ENCODE measurements at regions not wholly inside any gene's neighbourhood (a gene's known extent, or its start where the extent isn't known, plus 50 kb on each side); places are given as distances from the start of the nearest gene placed in this dataset.
"Not testable (repeated sequence)": the region's sequence is repeated elsewhere in the genome, so short reads cannot be mapped to it uniquely, and the experiment has no call there.

DNA sequence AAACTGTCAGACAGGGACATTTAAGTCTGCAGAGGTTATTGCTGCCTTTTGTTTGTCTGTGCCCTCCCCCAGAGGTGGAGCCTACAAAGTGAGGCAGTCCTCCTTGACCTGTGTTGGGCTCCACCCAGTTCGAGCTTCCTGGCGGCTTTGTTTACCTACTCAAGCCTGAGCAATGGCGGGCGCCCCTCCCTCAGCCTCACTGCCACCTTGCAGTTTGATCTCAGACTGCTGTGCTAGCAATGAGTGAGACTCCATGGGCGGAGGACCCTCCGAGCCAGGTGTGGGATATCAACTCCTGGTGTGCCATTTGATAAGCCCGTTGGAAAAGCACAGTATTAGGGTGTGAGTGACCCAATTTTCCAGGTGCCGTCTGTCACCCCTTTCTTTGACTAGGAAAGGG is 632.7 kb downstream of the GALC start:
- BruUV-seq (replicated peaks); intact Hi-C loops (cut with micrococcal nuclease); H3K79me2 ChIP-seq (ENCODE audit: control insufficient read depth, insufficient read depth, low read length); H2AFZ ChIP-seq (ENCODE audit: low read depth, low read length); CTCF ChIA-PET; H3K4me1 ChIP-seq (ENCODE audit: control insufficient read depth, extremely low read depth, insufficient read depth, low read length); dilution Hi-C loops (cut with MboI; ENCODE audit: extremely low pct_ligation_motif_present, low sequenced_read_pairs); H3K27ac ChIP-seq (ENCODE audit: insufficient read depth, low read depth, low read length); H3K4me3 ChIP-seq (replicated peaks in 1 of 3; ENCODE audit: insufficient read depth in 1 of 3, low read depth in 1 of 3, low read length in 3 of 3); POLR2A ChIA-PET; H3K4me2 ChIP-seq (ENCODE audit: insufficient read depth, low read length); FAIRE-seq; DNase-seq (ENCODE audit: low read depth, low spot score); H3K36me3 ChIP-seq (ENCODE audit: control insufficient read depth in 2 of 2, extremely low read depth in 1 of 2, insufficient read depth in 2 of 2, low read length in 2 of 2); H3K9me1 ChIP-seq (replicated peaks; ENCODE audit: control insufficient read depth, extremely low read depth, insufficient read depth, low read length); H4K20me1 ChIP-seq (replicated peaks; ENCODE audit: control insufficient read depth, extremely low read depth, insufficient read depth, low read length); H3K27me3 ChIP-seq (ENCODE audit: control insufficient read depth in 2 of 2, insufficient read depth in 2 of 2, low read length in 2 of 2); H3K9me3 ChIP-seq (replicated peaks; ENCODE audit: control insufficient read depth, insufficient read depth, low read length); H3K9ac ChIP-seq (replicated peaks; ENCODE audit: extremely low read depth, insufficient read depth, low read length): not testable (repeated sequence)

DNA sequence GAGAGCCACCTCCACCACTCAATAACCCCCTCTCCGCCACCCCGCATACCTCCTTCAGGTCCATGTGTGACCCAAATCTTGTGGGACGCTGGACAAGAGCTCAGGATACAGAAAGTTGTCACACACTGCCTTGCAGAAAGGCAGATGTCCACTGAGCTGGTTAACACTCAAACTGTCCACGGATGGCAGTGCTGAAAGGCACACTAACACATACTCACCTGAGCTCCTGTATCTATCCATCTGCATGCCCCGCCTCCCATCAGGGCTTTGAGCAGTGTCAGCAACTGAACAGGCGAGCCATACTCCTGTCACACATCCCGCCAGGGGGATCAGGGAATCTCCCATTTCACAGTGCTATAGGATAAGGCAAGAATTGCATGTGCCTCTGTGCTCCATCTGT is 642.0 kb downstream of the GALC start:
- no peaks in the 10 kb centered on the region for H4K20me1 ChIP-seq (replicated peaks; ENCODE audit: control insufficient read depth, extremely low read depth, insufficient read depth, low read length)
- H3K79me2 ChIP-seq (ENCODE audit: control insufficient read depth, insufficient read depth, low read length), result no peaks in the 10 kb centered on the region
- no TSS peak for BruUV-seq (replicated peaks)
- H3K36me3 ChIP-seq (ENCODE audit: control insufficient read depth in 2 of 2, extremely low read depth in 1 of 2, insufficient read depth in 2 of 2, low read length in 2 of 2), result no peaks in the 10 kb centered on the region
- no peak overlapping the region for H3K4me2 ChIP-seq (ENCODE audit: insufficient read depth, low read length)
- dilution Hi-C loops (cut with MboI; ENCODE audit: extremely low pct_ligation_motif_present, low sequenced_read_pairs), result no loop called here
- no peak overlapping the region for H3K9ac ChIP-seq (replicated peaks; ENCODE audit: extremely low read depth, insufficient read depth, low read length)
- H3K27ac ChIP-seq (ENCODE audit: insufficient read depth, low read depth, low read length), result no peak overlapping the region
- TF ChIP-seq, protein P1, sequence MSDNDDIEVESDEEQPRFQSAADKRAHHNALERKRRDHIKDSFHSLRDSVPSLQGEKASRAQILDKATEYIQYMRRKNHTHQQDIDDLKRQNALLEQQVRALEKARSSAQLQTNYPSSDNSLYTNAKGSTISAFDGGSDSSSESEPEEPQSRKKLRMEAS (IDR thresholded peaks at IDR 0.05; ENCODE audit: insufficient read depth, insufficient read length), result no peak
- no peak for TF ChIP-seq GATA2 (IDR thresholded peaks at IDR 0.05; ENCODE audit: insufficient read depth, insufficient read length, low read depth, low read length)
- TF ChIP-seq, protein P2, sequence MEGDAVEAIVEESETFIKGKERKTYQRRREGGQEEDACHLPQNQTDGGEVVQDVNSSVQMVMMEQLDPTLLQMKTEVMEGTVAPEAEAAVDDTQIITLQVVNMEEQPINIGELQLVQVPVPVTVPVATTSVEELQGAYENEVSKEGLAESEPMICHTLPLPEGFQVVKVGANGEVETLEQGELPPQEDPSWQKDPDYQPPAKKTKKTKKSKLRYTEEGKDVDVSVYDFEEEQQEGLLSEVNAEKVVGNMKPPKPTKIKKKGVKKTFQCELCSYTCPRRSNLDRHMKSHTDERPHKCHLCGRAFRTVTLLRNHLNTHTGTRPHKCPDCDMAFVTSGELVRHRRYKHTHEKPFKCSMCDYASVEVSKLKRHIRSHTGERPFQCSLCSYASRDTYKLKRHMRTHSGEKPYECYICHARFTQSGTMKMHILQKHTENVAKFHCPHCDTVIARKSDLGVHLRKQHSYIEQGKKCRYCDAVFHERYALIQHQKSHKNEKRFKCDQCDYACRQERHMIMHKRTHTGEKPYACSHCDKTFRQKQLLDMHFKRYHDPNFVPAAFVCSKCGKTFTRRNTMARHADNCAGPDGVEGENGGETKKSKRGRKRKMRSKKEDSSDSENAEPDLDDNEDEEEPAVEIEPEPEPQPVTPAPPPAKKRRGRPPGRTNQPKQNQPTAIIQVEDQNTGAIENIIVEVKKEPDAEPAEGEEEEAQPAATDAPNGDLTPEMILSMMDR (IDR thresholded peaks at IDR 0.05; ENCODE audit: extremely low read depth in 1 of 2, insufficient read depth in 1 of 2, low read depth in 1 of 2, low read length in 2 of 2), result no peak
- TF ChIP-seq JUN (IDR thresholded peaks at IDR 0.05; ENCODE audit: borderline replicate concordance, insufficient read depth, insufficient read length, low read depth), result no peak
- no peak for TF ChIP-seq MYC (IDR thresholded peaks at IDR 0.05; ENCODE audit: low read depth, low read length)
- TF ChIP-seq EZH2 (IDR thresholded peaks at IDR 0.05; ENCODE audit: borderline replicate concordance, low read depth, low read length, severe bottlenecking), result no peak
- no peak for TF ChIP-seq POLR2A (IDR thresholded peaks at IDR 0.05; ENCODE audit: low read depth, low read length)
- TF ChIP-seq FOS (IDR thresholded peaks at IDR 0.05; ENCODE audit: borderline replicate concordance, insufficient read depth, low read length), result no peak
- TF ChIP-seq POLR2AphosphoS5 (IDR thresholded peaks at IDR 0.05; ENCODE audit: insufficient read depth, low read depth, low read length), result no peak
- no peaks in the 10 kb centered on the region for H3K9me3 ChIP-seq (replicated peaks; ENCODE audit: control insufficient read depth, insufficient read depth, low read length)
- H3K27me3 ChIP-seq (ENCODE audit: control insufficient read depth in 2 of 2, insufficient read depth in 2 of 2, low read length in 2 of 2), result no peaks in the 10 kb centered on the region
- H3K4me1 ChIP-seq (ENCODE audit: control insufficient read depth, extremely low read depth, insufficient read depth, low read length), result no peaks in the 10 kb centered on the region
- CTCF ChIA-PET, result no interaction called here
- FAIRE-seq, result no peak
- H3K4me3 ChIP-seq (replicated peaks in 1 of 3; ENCODE audit: insufficient read depth in 1 of 3, low read depth in 1 of 3, low read length in 3 of 3), result no peak overlapping the region
- POLR2A ChIA-PET, result no interaction called here
- no peak overlapping the region for H2AFZ ChIP-seq (ENCODE audit: low read depth, low read length)
- H3K9me1 ChIP-seq (replicated peaks; ENCODE audit: control insufficient read depth, extremely low read depth, insufficient read depth, low read length), result no peaks in the 10 kb centered on the region
- DNase-seq (ENCODE audit: low read depth, low spot score), result no peak
- intact Hi-C loops (cut with micrococcal nuclease), result no loop called here
